Stimulated activated CD8-positive, alpha-beta memory T cell treated with anti-CD3 and anti-CD28 coated beads, Interleukin-4, amount 100 ng/mL, for 48 hours (primary cell): ENCODE measurements at regions not wholly inside any gene's neighbourhood (a gene's known extent, or its start where the extent isn't known, plus 50 kb on each side); places are given as distances from the start of the nearest gene placed in this dataset.

Source experiments
- DNase-seq: peaks from one replicate; pipeline ENCODE4 v3.0.0-alpha.2; 2020

DNA sequence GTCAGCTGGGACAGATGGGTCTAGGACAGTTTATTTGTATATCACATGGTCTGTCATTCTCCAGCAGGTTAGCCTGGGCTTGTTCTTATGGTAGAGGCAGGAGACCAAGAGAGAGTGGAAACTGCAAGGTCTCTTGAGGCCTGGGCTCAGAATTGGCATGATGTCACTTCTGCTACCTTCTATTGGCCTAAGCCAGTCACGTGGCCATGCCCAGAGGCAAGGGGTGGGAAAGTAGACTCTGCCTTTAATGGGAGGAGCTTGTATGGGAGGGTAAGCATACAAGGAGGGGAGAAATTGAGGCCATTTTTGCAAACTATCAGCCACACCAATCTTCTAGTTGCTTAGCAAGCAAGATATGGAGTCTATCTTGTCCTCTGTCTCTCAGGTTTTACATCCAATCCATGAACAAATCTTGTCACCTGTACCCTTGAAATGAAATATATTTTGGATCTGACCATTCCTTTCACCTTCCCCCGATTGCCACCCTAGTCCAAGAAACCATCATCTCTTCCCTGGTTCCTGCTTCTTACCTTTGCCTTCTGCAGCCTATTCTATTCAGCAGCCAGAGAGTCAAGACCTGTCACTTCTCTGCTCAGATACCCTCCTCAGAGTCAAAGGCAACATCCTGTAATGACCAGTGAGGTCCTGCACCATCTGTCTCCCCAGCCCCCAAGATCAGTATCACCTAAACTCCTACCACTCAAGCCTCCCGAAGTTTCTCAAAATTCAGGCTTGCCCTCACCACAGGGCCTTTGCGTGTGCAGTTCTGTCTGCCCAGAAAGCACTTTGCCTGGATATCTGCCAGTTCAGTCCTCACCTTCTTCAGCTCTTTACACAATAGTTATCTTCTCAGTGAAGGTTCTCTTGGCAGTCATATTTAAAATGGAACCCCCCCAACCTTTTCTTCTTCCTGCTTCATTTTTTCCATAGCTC, 240.0 kb downstream of the LOXHD1 start:
- DNase-seq = no peak

DNA sequence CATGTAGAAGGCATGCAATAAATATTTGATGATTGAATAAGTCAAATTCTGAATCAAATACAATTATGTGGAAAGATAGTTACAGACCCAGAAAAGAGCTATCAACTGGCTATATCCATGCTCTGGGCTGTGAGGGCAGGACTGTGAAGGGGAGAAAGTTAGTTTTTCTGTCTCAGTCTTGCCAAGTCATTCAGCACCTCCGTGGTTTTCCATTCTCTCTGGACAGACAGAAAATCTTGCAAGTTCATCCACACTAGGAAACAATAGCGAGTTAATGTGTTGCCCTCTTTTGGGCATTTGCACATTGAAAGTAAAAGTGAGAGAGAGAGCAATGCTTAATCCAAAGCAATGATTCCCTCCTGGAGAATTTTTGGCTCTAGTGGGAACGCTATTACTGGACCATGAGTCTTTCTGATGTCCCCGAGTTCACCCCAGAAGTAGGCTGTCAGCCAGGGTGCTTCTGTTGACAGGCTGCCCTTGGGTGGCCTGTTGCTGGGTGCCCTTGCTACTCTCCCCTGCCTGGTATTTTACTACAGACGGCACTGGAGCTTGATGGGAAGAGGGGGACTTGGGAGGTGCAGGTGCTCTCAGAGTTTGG, 238.3 kb downstream of the LOXHD1 start:
- DNase-seq = no peak

DNA sequence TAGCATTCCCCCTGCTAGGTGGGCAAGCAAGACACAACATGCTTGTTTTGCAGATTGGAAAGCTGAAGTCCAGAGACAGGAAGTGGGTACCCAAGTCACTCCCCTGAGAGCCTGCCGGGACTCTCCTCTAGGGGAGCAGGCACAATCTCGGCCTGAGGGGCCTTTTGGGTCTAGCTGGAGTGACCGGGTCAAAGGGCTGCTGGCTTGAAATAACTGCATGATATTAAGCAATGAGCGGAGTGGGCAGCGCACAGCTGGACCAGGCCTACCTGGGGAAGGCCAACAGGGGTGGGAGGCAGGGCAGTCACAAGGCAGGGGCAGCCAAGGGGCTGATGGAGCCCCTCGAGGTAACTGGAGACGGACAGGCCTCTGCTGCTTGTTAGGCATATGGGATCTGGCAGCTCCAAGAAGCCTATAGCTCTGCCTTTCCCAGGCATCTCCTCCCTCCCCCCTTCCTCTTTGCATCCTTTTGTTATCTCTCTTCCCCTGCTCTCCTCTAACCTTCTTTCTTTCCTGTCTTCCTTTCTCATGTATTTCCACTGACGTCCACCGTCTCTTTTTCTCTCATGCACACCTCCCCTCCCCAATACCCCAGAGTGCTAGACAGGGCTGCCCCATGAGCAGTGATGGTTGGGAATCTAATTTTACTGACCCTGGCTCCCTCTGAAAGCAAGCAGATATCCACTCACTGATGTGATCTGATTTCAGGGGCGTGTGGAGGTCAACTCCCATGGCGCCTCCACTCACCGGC, 237.5 kb downstream of the LOXHD1 start:
- DNase-seq = no peak

DNA sequence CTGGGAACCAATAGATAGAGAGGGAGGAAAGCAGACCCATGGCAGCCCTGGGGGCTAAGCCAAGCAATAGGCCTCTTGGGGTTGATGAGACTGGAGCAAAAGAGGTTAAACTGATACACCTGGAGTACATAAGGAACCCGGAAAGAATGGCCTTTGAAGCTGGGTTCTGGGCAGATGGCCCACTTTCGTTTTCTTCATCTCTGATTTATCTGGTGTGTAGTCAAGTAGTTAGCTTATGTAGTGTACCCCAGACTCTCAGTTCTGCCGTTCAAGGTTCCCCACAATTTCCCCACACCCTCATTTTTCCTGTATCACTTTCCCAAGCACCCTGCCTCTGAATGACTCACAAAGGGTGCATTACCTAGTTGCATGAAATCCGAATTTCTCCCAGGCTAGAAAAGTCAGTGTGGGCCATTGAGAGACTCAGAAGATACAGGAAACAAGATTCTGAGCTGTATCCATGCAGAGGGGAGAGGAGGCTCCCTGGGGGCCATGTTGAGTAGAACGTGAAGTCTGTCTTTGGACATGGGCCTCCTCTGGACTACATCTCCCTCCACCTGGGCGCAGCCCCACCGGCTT, 235.0 kb downstream of the LOXHD1 start:
- DNase-seq = no peak

DNA sequence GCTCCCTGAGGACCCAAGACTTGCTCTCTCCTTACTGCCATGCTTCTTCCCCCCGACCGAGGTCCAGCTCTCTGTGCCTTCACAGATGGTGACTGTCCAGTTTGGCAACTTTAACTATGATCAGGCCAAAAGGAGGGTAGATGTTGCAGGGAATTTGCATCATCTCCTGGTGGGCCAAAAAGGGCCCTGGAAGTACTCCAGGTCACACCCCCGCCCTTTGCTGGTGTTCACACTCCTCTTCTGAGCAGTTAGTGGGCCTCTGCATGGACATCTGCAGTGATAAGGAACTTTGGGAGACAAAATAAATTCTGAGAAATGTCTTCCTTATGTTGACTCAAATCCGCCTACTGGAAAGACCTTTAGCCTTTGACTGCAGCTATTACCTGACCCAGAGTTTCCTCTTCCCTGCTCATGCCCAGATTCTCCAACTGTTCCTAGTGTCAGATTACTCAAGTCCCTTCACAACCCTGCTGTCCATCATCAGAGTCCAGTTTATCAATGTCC, 234.4 kb downstream of the LOXHD1 start:
- DNase-seq = no peak

DNA sequence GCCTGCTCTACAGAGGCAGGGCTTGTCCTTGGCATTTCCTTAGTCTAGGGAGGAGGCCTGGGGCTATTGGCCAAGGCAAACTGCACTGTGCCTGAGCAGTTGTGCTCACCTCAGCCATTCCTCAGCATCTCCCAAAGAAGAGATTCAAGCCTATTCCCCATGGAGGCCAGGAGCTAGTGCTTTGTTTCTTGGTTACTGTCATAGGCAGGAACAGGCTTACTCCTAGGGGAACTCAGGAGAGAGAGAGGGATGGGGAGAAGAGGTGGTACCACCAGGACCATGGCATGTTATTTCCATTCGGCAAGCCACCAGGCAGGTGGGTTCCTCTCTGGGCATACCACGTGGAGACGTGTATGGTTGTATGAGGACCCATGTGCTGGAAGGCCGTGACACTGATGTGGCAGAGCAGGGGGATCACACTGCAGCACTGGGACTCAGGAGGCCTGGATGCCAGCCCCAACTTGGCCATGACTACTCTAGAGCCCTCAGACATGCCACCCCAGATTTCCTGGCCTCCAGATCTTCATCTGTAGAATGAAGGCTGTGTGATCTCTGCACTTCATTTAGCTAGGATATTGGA, 233.7 kb downstream of the LOXHD1 start:
- no peak for DNase-seq

DNA sequence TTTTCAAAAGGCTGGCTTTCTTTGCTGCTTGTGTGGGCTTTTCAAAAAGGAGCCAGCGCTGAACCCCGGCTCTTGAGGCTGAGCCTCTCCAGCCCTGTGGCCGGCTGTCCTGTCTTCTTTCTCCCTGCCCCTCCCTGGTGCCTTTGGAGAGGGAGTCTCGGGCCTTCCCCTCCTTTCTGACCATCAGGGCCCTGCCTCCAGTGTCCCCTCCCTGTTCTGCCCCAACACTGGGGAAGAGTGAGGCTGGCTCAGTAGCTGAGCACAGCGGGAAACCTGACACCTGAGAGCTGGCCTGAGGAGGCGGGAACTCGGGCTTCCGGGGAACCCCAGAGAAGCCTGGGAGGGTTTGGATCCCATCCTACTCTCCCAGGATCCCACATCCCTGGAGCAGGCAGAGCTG, 232.1 kb downstream of the LOXHD1 start:
- no peak for DNase-seq

DNA sequence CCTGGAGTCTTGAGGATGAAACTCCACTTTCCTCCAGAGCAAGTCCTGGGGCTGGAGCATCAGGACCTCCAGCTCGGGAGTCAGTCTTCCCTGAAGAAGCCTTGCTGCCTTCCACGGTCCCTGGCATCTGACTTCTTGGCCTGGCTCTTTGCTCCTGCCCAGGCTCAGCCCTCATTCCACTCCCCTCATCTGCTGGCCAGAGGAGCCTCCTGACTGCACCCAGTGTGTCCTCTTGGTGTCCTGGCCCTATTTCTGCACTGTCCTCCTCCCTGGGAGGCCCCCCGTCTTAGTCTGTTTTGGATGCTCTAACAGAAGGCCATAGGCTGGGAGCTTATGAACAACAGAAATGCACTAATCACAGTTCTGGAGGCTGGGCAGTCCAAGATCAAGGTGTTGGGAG, 231.5 kb downstream of the LOXHD1 start:
- no peak for DNase-seq

DNA sequence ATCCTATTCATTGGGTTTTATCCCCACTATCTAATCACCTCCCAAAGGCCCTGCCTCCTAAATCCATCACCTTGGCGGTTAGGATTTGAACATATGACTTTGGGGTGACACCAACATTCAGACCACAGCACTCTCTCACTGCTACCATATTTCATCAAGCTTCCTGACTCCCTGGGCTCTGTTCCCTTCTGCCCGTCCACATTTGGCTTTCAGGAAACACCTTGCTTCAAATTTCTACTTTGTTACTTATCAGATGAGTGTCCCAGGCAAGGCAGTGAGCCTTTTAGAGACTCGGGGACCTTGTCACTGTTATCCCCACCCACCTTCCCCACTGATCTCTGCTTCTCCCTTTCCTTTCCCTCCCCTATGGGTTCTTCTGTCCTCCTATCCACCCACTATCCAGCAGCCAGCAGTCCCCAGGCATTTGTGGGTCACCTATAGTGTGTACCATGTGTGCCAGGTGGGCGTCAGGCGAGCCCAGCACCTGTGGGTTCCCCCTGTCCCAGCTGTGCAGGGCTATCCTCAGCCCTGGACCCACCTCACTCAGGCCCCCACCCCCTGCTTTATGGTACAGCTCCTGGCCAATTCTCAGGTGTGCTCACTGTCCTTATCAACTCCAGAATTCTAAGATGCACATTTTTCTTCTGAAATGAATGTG, 230.9 kb downstream of the LOXHD1 start:
- no peak for DNase-seq

DNA sequence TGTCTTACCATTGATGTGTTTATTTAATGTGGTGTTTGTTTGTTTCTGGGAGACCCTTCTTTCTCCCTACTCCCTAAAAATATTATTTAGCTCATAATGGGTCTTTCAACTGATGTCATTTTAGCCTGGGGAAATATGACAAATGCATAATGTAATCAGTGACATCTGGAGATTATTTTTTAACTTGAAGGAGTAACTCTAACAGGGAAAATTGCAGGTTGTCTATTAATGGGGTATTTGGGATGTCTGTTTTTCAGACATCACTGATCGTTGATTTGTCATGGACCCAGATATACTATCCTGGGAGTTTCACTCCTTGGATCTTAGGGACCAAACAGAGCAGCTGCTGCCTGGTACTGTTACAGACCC, 230.4 kb downstream of the LOXHD1 start:
- DNase-seq = no peak
